HG03565 (cell line): ENCODE measurements at regions not wholly inside any gene's neighbourhood (a gene's known extent, or its start where the extent isn't known, plus 50 kb on each side); places are given as distances from the start of the nearest gene placed in this dataset.
"Not testable (repeated sequence)": the region's sequence is repeated elsewhere in the genome, so short reads cannot be mapped to it uniquely, and the experiment has no call there.

Experiments
- ATAC-seq: cut with Tn5 transposase; IDR thresholded peaks from one replicate; pipeline ENCODE4 v1.9.1; 2021; ENCODE audit warnings: mild to moderate bottlenecking, moderate library complexity; ENCODE audit not compliant: unreplicated experiment

GRCh38 chr18:78805840-78806239 lies 173.8 kb upstream of the SALL3 start:
- ATAC-seq: no peak

GRCh38 chr18:78807668-78808067 lies 171.9 kb upstream of the SALL3 start:
- ATAC-seq: no peak

GRCh38 chr18:78809845-78810244 lies 169.8 kb upstream of the SALL3 start:
- no peak for ATAC-seq

GRCh38 chr18:78810706-78811105 lies 168.9 kb upstream of the SALL3 start:
- no peak for ATAC-seq

- ATAC-seq: no peak
These were observed 167.6 kb upstream of the SALL3 start for GRCh38 chr18:78812067-78812466.

- no peak for ATAC-seq
These were observed 166.5 kb upstream of the SALL3 start for GRCh38 chr18:78813156-78813555.

- no peak for ATAC-seq
These were observed 165.5 kb upstream of the SALL3 start for GRCh38 chr18:78813936-78814710.

- no peak for ATAC-seq
These were observed 164.9 kb upstream of the SALL3 start for GRCh38 chr18:78814766-78815165.

- no peak for ATAC-seq
These were observed 163.5 kb upstream of the SALL3 start for GRCh38 chr18:78816114-78816513.

GRCh38 chr18:78816916-78817315 lies 162.7 kb upstream of the SALL3 start:
- no peak for ATAC-seq

GRCh38 chr18:78818495-78818894 lies 161.1 kb upstream of the SALL3 start:
- ATAC-seq: no peak

- no peak for ATAC-seq
These were observed 160.7 kb upstream of the SALL3 start for GRCh38 chr18:78818961-78819360.

GRCh38 chr18:78820161-78820834 lies 159.3 kb upstream of the SALL3 start:
- no peak for ATAC-seq

GRCh38 chr18:78821396-78821795 lies 158.2 kb upstream of the SALL3 start:
- no peak for ATAC-seq

- ATAC-seq: no peak
These were observed 157.3 kb upstream of the SALL3 start for GRCh38 chr18:78822171-78822948.

- no peak for ATAC-seq
These were observed 156.7 kb upstream of the SALL3 start for GRCh38 chr18:78822949-78823285.

- no peak for ATAC-seq
These were observed 154.4 kb upstream of the SALL3 start for GRCh38 chr18:78825168-78825567.

- ATAC-seq: no peak
These were observed 153.0 kb upstream of the SALL3 start for GRCh38 chr18:78826631-78827030.

- no peak for ATAC-seq
These were observed 152.5 kb upstream of the SALL3 start for GRCh38 chr18:78827141-78827540.

GRCh38 chr18:78828131-78828530 lies 151.5 kb upstream of the SALL3 start:
- no peak for ATAC-seq

- ATAC-seq: not testable (repeated sequence)
These were observed 150.6 kb upstream of the SALL3 start for GRCh38 chr18:78829026-78829425.

- ATAC-seq: no peak
These were observed 149.5 kb upstream of the SALL3 start for GRCh38 chr18:78830161-78830560.
